GM19395 (cell line): ENCODE measurements at regions not wholly inside any gene's neighbourhood (a gene's known extent, or its start where the extent isn't known, plus 50 kb on each side); places are given as distances from the start of the nearest gene placed in this dataset.

Source experiments
- ATAC-seq: cut with Tn5 transposase; IDR thresholded peaks from one replicate; pipeline ENCODE4 v1.9.1; 2021; ENCODE audit warnings: mild to moderate bottlenecking, moderate library complexity; ENCODE audit not compliant: unreplicated experiment

DNA sequence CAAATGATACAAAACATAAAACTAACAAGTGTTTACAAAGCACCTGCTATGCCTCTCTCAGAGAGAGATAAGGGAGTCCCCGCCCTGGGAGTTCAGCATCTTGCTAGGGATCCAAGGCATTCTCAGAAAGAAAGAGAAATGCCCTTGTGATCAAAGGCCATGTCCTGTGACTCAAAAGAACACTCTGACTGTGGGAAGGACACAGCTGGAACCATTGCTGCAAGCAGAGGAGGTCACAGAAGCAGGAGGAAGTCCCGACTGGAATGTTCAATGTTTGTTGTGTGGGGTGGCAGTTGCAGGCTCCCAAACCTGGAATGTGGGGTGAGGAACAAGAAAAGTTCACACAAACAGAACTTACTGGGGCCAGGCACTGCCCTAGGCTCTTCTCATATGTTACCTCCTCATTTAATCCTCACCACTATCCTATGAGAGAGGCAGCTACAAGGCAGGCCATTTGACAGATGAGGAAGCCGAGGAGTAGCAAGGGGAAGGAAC is 93.0 kb upstream of the GRIK3 start:
- no peak for ATAC-seq

GRCh38 chr1:37128091-37128490 is 93.8 kb upstream of the GRIK3 start:
- no peak for ATAC-seq

DNA sequence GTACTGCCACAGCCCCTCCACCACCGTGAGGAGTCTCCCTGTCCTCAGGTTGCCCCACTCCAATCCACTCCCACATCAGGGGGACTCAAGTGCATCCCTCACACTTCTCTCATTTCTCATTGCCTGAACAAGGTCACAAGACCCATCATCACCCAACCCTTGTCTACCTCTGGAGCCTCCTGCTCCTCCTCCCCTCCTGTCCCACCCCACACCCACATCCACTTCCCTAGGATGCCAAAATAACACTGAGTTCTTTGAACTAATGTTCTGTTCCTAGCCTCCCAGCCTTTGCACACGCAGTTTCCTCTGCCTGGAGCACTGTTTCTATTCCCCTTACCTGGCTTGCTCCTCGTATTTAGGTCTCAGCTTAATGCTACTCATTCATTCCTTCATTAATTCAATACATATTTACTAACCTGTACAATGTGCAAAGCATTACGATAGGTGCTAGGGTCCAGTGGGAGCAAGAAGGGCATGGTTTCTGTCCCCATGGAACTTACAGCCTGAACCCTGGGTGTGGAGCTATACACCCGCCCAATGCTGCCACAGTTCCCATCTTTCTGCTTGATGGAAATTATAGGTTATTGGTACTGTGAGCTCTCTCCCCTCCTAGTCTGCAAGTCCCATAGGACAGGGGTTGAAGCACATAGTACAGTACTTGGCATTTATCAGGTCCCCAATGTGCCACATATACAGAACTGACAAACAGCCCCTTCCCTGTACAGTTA is 96.1 kb upstream of the GRIK3 start:
- no peak for ATAC-seq

DNA sequence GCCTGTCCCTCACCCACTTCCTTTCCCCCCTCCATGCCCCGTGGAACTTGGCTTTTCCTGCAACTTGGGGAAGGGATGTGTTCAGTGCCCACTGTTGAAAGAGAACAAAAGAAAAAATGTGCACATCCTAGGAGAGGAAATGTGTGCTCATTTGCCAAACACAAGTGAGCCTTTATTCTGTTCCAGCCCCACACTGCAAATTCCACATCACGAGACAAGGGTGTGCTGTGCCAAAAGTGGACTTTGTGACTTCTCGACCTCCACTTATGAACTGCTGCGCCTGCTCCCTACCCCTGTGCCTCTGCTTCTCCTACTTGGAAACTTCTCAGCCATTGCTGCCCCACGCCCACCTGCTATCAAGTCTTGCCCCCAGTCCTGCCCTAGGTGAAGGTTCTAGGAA is 97.0 kb upstream of the GRIK3 start:
- ATAC-seq: no peak

DNA sequence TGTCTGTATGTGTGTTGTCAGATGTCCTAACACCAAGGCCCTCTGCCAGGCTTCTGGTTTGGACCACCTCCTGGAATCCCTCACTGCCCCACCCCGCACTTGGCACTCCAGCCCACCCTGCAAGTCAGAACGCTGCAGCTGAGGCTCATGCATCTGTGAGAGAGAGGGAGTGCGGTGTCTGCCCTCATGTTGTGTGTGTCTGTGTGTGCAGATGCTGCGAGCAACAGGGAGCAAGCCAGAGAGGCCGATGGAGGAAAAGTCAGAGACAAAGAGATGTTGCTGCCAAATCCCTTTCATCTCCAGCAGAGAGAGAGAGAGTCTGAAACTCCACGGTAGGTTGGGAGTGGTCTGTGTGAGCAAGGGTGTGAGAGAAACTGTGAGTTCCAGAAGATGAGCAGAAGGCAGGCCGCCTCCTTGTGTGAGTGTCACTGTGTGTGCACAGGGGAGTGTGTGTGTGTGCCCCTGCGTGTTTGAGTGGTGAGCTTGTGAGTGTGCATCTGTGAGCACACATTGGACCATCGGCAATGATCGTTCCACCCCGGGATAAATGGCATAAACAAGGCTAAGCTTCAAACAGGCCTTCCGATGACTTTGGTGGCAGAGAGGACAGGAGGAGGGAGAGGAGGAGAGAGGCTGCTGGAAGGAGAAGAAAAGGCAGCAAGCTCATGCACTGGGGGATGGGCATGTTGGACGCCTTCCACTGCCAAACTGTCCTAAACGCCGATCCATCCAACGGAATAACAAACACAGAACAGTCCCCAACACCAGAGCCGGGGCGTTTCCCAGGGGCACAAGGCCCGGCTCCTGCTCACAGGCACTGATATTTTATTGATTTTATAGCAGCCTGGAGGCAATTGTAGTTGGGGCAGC is 99.2 kb upstream of the GRIK3 start:
- no peak for ATAC-seq

DNA sequence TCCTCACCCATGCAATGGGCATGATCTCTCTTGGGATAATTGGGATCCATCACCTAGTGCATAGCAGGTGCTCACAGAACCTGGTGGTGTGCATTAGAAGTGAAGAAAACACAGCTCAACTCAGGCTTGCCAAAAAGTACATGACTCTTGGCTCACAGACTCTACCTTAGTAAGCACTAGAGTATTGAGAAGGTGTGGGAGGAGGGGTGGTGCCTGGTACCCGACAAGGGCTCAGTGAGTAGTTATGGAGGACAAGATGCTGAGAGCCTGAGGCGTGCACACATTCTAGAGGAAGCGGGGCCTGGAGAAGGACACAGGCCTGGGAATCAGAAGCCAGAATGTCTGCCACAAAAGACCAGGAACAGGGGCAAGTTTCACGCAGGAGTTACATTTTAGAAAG is 100.3 kb upstream of the GRIK3 start:
- no peak for ATAC-seq

- ATAC-seq: no peak
Measured at GRCh38 chr1:37135032-37135431, 100.7 kb upstream of the GRIK3 start.

- no peak for ATAC-seq
Measured at GRCh38 chr1:37137014-37137413, 102.7 kb upstream of the GRIK3 start.

- ATAC-seq: no peak
Measured at GRCh38 chr1:37137601-37138000, 103.3 kb upstream of the GRIK3 start.

- no peak for ATAC-seq
Measured at GRCh38 chr1:37143800-37144199, 109.5 kb upstream of the GRIK3 start.

- no peak for ATAC-seq
Measured at GRCh38 chr1:37146071-37146470, 111.8 kb upstream of the GRIK3 start.

GRCh38 chr1:37147392-37147831 is 113.1 kb upstream of the GRIK3 start:
- ATAC-seq: no peak

DNA sequence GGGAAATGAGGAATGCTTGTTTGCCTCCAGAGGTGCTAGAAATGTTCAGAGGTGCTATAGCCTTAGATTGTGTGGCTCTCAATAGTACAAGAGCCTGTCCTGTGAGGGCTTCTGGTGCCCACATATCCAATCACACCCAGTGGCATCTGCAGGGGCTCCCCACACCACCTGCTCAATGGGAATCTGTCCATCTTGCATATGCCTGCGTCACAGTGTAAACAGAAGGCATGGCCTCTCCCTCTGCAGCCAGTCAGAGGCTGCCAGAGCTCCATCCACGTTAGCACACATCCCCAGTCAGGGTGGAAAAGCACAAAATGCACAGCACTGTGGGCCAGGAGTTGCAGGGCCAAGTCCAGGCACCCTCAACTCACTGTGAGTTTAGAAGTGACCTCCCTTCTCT is 113.6 kb upstream of the GRIK3 start:
- ATAC-seq: no peak

DNA sequence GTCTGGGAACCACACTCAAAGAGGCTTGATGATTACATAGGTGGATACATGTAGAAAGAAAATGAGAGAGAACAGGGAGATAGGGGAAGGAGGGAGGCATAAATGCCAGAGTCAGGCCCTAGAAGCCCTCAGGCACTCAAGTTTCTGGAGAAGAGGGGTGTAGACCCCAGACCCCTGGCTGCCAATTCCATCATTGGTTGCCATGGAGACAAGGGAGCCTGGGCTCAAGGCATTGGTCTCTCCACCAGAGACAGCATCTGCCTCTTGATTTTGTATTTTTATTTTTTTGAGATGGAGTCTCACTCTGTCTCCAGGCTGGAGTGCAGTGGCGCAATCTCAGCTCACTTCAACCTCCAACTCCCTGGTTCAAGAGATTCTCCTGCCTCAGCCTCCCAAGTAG is 114.3 kb upstream of the GRIK3 start:
- no peak for ATAC-seq

GRCh38 chr1:37149296-37149695 is 115.0 kb upstream of the GRIK3 start:
- ATAC-seq: no peak

- no peak for ATAC-seq
Measured at GRCh38 chr1:37150986-37151385, 116.7 kb upstream of the GRIK3 start.

DNA sequence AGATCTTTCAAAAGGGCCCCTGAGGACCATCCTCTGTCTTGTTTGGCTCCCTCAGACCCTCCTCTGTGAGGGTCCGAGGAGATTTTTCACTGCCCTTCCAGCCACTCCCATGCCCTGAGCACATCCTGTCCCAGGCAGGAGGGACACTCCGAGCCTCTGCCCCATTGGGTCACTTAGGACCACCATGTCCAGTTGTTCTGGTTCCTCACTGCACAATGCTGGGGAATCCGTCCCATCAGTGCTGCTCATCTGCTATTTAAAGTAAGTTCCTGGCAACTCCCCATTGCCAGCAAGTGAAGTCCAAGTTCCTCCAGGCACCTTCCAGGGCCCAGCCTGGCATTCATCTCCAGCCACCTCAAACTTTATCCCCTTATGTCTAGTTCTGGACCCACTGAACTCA is 117.5 kb upstream of the GRIK3 start:
- ATAC-seq: no peak

DNA sequence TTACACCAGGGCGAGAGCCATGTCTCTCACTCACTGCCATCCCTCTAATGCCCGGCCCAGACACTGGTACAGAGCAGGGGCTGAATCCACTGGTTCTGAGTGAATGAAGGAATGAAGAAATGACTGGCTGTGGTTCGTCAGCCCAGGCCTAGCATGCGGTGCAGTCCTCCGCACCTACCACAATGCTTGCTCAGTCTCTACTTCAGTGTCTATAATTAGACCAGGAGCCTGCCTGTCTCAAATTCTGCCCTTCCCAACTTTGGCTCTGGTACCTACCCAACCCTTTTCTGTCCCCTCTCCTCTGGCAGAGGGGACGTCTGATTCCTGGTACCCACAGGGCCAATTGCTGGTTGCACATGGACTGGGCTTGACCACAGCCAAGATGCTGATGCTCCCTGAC is 118.2 kb upstream of the GRIK3 start:
- ATAC-seq: no peak

DNA sequence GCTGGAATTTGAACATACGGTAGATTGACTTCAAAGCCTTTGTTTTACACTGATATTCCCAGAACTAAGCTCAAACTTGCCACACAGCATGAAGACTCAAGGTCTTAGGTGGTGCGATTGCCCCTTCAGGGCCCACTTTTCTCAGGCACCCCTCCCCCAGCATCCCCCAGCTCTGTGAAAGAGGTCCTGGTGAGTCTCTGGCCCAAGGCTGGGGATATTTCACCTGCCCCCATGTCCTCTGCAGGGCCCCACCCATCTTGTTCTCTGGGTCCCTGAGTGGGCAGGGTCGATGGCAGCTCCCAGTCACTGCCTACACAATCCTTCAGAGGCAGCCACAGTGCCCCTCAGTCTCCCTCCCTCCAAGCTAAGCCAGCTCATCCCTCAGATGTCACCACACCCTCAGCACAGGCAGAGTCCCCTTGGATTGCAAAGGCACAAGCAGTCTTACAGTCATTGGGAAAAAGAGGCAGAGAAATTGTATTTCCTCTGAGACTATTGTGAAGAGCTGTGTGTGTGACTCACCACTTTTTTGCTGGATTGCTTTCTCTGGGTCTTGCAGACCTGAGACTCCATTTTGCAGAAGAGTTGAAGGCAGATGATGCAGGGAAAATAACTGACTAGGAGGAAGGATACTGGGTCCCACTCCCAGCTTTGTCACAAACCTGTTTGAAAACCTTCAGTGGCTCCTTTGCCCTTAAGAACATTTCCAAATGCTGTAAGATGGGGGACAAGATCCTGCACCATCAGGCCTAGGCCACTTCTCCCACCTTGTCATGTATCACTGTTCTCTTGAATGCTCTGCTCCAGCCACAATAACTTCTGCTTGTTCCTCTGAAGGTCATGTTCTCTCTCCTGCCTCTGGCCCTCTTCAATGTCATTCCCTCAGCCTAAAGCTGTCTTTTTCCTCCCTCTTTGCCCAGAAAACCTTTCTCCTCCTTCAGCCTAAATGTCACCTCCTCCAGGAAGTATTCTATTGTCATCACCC is 119.1 kb upstream of the GRIK3 start:
- ATAC-seq: no peak

DNA sequence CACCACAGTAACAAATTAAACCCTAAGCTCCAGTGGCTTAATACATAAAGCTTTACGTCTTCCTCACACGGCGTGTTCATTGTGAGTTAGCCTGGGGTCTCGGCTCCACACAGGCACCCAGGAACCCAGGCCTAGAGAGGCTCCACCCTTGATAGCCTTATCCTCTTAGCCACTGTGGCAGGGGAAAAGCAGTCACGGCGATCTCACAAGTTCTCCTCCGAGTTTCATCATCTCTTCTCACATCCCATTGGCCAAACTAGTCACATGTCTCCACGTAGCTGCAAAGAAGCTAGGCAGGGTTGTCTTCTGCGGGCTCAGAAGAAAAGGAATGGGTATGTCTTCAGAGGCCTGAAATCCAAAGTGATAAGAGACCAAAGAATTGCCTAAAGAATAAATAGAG is 122.3 kb upstream of the GRIK3 start:
- no peak for ATAC-seq

- no peak for ATAC-seq
Measured at GRCh38 chr1:37157634-37158033, 123.3 kb upstream of the GRIK3 start.
